IMR-90 (cell line): ENCODE measurements at regions not wholly inside any gene's neighbourhood (a gene's known extent, or its start where the extent isn't known, plus 50 kb on each side); places are given as distances from the start of the nearest gene placed in this dataset.

Experiments
- CEBPB ChIP-seq: IDR thresholded peaks from 2 replicates; pipeline ENCODE4 v1.6.1; 2012; ENCODE audit warnings: low read depth, low read length, improper control_type of control experiment
- CTCF ChIP-seq: conservative IDR thresholded peaks from 2 replicates; pipeline ENCODE4 v1.5.1; 2012; ENCODE audit warnings: mild to moderate bottlenecking, low read depth, low read length, improper control_type of control experiment
- NFE2L2 ChIP-seq: fragments of 150-350 bp; IDR thresholded peaks from 2 replicates; pipeline ENCODE4 v1.6.1; 2016; ENCODE audit warnings: low read depth, mild to moderate bottlenecking, low read length
- POLR2A ChIP-seq: IDR thresholded peaks from 2 replicates; pipeline ENCODE4 v1.6.1; 2012; ENCODE audit warnings: mild to moderate bottlenecking, low read depth, low read length
- RCOR1 ChIP-seq: IDR thresholded peaks from 2 replicates; pipeline ENCODE4 v1.6.1; 2012; ENCODE audit warnings: mild to moderate bottlenecking, low read length, improper control_type of control experiment; ENCODE audit not compliant: insufficient replicate concordance
- RFX5 ChIP-seq: IDR thresholded peaks from 2 replicates; pipeline ENCODE4 v1.8.0; 2012; ENCODE audit warnings: low read depth, mild to moderate bottlenecking, low read length, moderate library complexity
- SMC3 ChIP-seq: fragments of 150-350 bp; IDR thresholded peaks from 2 replicates; pipeline ENCODE4 v1.6.1; 2016; ENCODE audit warnings: low read depth, mild to moderate bottlenecking, antibody characterized with exemption, low read length, moderate library complexity

DNA sequence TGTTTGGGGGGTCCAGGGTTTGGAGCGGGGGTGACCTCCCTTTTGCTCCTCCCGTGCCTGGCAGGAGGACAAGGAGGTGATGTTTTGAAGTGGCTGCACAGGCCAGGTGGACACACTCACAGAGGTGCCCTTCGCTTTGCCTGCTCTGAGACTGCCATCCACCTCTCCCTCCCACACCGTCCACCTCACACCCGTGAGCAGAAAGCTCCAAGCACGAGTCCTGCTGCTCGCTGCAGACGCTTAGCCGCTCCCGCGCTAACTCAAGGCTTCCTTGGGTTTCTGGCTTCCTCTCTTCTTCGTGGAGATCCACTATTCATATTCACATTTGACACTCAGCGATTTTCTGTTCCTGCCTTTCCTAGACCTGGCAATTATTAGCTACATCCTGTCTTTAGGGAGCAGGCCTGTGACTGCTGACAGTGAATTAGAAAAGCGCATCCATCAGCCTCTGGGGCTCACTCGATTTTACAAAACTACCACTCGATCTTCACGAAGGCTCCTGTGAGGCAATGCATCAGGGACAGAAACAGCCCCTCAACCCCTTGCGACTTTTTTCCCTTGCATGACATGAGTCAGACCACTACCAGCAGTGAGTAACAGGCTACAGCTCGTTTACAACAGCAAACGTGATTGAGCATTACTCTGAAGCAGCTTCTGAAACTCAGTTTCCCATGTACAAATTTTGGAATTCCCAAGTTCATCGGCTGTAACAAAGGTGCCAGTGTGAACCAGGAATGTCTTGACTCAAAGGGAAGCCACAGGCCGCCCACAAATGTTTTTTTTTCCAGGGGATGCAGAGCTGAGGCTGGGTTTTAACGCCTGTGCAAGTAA lies 238.7 kb upstream of the SOX11 start:
- TF ChIP-seq CEBPB (no peak), RFX5 (no peak), POLR2A (no peak), CTCF (no peak), NFE2L2 (no peak), RCOR1 (no peak), SMC3 (no peak)
